SIG-M5 treated with dmso at 0.1 percent for 504 hours (cell line): ENCODE measurements at regions not wholly inside any gene's neighbourhood (a gene's known extent, or its start where the extent isn't known, plus 50 kb on each side); places are given as distances from the start of the nearest gene placed in this dataset.

Source experiments
- DNase-seq: peaks from one replicate; lab custom pipeline; 2025; ENCODE audit not compliant: unreplicated experiment; lab: John Stamatoyannopoulos, UW

GRCh38 chr9:88326936-88327335 is 61.3 kb upstream of the SPIN1 start:
- no peak for DNase-seq

GRCh38 chr9:88326015-88326414 is 62.2 kb upstream of the SPIN1 start:
- DNase-seq: no peak

- DNase-seq: peak; percentile 73
These were observed 65.2 kb upstream of the SPIN1 start for GRCh38 chr9:88322906-88323566.

- DNase-seq: no peak
These were observed 66.5 kb upstream of the SPIN1 start for GRCh38 chr9:88321764-88322163.

GRCh38 chr9:88320748-88321415 is 67.4 kb upstream of the SPIN1 start:
- no peak for DNase-seq

GRCh38 chr9:88319936-88320747 is 68.1 kb upstream of the SPIN1 start:
- DNase-seq: no peak

GRCh38 chr9:88313364-88314220 is 74.7 kb upstream of the SPIN1 start:
- no peak for DNase-seq

- no peak for DNase-seq
These were observed 75.6 kb upstream of the SPIN1 start for GRCh38 chr9:88312517-88313103.

- no peak for DNase-seq
These were observed 76.2 kb upstream of the SPIN1 start for GRCh38 chr9:88312045-88312444.

- no peak for DNase-seq
These were observed 77.8 kb upstream of the SPIN1 start for GRCh38 chr9:88310310-88310980.

- no peak for DNase-seq
These were observed 79.2 kb upstream of the SPIN1 start for GRCh38 chr9:88308831-88309560.

- DNase-seq: no peak
These were observed 81.1 kb upstream of the SPIN1 start for GRCh38 chr9:88307136-88307535.

GRCh38 chr9:88303721-88304451 is 84.4 kb upstream of the SPIN1 start:
- no peak for DNase-seq

- no peak for DNase-seq
These were observed 85.5 kb upstream of the SPIN1 start for GRCh38 chr9:88302579-88303324.

GRCh38 chr9:88300556-88300955 is 87.7 kb upstream of the SPIN1 start:
- DNase-seq: no peak

GRCh38 chr9:88291856-88292255 is 96.4 kb upstream of the SPIN1 start:
- no peak for DNase-seq

GRCh38 chr9:88291056-88291455 is 97.2 kb upstream of the SPIN1 start:
- DNase-seq: no peak

- no peak for DNase-seq
These were observed 98.7 kb upstream of the SPIN1 start for GRCh38 chr9:88289532-88289931.
